Epidermal melanocyte (primary cell): ENCODE measurements at regions not wholly inside any gene's neighbourhood (a gene's known extent, or its start where the extent isn't known, plus 50 kb on each side); places are given as distances from the start of the nearest gene placed in this dataset.
"Not testable (repeated sequence)": the region's sequence is repeated elsewhere in the genome, so short reads cannot be mapped to it uniquely, and the experiment has no call there.

Source experiments
- DNase-seq: peaks from one replicate; pipeline ENCODE4 v3.0.0; 2011; ENCODE audit warnings: low spot score; ENCODE audit not compliant: insufficient read length

DNA sequence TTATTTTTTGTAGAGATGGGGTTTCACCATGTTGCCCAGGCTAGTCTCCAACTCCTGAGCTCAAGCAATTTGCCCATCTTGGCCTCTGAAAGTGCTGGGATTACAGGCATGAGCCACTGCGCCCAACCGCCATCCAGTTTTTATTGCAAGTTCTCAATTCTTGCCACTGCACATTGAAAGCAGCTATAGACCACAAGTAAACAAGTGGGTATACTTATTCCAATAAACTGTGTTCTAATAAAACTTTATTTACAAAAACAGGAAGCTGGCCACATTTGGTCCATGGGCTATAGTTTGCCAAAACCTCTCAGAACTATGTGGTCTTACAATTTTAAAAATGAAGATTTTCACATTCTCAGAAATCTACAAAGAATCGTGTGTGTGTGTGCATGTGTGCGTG lies 313.6 kb upstream of the RASGEF1B start:
- DNase-seq: no peak

DNA sequence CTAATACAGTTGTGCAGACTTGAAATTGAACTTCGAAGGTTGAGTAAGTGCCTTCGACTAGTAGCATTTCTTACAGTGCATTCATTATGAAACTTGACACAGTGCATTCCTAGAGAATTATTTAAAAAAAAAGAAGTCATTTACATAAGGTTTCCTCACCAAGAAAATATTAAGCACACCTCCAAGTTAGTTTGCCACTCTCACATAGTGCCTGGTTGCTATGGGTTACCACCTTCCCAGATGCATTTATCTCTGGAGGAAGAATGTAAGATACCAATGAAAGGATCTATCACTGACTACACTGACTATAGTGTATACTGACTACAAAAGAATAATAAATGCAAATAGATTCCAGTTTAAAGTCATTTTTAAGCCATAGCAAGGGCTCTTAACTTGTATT lies 311.9 kb upstream of the RASGEF1B start:
- no peak for DNase-seq

GRCh38 chr4:81781799-81782198 lies 310.1 kb upstream of the RASGEF1B start:
- no peak for DNase-seq

DNA sequence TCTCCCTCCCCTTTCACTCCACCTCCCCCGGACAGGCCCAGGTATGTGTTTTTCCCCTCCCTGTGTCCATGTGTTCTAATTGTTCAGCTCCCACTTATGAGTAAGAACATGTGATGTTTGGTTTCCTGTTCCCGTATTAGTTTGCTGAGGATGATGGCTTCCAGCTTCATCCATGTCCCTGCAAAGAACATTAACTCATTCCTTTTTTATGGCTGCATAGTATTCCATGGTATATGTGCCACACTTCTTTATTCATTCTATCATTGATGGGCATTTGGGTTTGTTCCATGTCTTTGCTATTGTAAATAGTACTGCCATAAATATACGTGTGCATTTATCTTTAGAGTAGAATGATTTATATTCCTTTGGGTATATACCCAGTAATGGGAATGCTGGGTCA lies 306.0 kb upstream of the RASGEF1B start:
- DNase-seq: not testable (repeated sequence)

- DNase-seq: no peak
These were observed 305.1 kb upstream of the RASGEF1B start for GRCh38 chr4:81776794-81777193.

DNA sequence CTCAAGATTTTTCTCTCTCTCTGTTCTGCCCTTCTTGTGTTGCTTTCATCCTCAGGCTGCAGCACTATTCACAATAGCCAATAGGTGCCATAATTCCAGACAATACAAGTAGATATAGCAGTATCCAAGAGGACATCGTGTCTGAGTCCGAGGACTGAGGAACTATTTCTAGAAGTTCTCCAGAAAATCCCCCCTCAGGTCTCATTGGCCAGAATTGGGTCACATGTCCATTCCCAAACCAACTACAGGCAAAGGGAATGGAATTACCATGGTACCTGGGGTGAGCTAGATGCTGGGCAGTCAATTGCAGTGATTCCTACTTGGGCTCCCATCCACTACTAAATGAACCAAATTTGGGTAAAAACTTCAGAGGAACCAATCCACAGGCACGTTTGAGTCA lies 301.9 kb upstream of the RASGEF1B start:
- DNase-seq: no peak

DNA sequence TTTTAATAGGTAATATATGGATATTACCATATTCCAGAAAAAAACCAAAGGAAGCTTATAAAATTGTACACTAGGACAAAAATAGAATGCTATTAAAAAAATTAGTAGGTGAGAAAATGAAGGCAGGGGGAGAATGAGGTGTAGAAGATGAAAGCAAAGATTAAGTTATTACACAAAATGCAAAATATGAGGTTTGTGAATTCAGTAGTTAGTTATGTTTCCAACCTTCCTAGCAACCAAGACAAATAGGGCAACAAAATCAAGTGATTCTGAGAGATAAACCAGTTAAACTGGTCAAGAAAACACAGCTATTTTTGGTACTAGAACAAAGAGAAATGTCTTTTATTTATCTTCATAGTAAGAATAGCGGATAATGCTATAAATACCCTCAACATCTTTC lies 300.0 kb upstream of the RASGEF1B start:
- DNase-seq: no peak

- DNase-seq: no peak
These were observed 297.5 kb upstream of the RASGEF1B start for GRCh38 chr4:81769244-81769643.

GRCh38 chr4:81758574-81759264 lies 287.0 kb upstream of the RASGEF1B start:
- DNase-seq: no peak

DNA sequence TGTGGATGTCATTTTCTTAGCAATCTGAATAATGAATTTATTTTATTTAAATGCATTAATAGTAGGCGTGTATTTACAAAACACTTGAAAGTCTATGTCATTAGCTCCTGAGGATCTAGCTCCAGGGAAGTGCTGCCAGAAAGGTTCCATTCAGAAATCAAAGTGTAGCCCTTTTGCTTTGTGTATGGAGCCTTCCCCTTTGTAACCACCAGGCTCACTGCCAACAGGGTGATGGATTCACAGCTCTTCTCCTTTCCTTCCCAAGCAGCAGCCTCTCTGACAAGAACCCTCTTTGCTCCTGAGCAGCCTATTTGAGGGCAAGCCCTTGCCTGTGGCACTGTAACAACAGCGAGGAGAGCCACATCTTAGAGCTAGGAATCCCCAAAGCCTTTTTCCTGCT lies 286.0 kb upstream of the RASGEF1B start:
- DNase-seq: no peak

GRCh38 chr4:81756973-81757372 lies 285.3 kb upstream of the RASGEF1B start:
- no peak for DNase-seq

GRCh38 chr4:81756042-81756441 lies 284.3 kb upstream of the RASGEF1B start:
- no peak for DNase-seq

DNA sequence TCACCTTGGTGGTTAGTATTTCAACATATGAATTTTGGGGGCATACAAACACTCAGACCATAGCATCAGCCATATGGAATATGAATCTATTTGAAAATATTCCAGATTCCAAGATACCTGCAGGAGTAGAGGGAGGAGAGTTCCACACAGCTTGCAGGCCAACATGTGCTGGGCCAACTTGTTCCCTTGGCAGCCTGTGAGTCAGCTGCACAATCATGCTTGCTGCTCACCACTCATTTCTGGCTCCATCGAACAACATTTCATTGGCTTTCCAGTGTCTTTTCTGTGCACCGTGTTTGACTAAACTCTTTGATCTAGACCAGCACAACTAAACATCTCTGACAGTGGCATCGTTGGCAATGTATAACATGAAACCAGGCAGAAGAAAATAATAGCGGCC lies 282.5 kb upstream of the RASGEF1B start:
- DNase-seq: no peak

GRCh38 chr4:81751531-81752289 lies 280.0 kb upstream of the RASGEF1B start:
- no peak for DNase-seq

- no peak for DNase-seq
These were observed 275.7 kb upstream of the RASGEF1B start for GRCh38 chr4:81747242-81747930.

GRCh38 chr4:81746773-81747172 lies 275.1 kb upstream of the RASGEF1B start:
- no peak for DNase-seq

DNA sequence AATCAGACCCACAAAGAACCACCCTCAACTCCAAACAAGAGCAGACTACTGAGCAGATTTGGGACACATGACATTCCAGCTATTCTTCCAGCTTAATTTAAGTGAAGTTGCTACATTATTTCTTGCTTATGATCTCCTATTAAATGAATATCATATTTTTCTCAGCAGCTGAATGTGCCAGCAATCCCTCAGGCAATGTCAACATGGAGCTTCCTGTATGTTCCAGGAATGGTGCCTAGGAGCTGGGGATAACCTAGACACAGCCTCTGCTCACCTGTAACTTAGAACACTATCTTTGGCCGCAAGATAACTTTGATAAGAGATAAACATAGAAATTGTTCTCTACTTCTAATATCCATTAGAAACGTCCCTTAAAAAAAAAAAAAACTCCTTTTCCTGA lies 274.4 kb upstream of the RASGEF1B start:
- no peak for DNase-seq

DNA sequence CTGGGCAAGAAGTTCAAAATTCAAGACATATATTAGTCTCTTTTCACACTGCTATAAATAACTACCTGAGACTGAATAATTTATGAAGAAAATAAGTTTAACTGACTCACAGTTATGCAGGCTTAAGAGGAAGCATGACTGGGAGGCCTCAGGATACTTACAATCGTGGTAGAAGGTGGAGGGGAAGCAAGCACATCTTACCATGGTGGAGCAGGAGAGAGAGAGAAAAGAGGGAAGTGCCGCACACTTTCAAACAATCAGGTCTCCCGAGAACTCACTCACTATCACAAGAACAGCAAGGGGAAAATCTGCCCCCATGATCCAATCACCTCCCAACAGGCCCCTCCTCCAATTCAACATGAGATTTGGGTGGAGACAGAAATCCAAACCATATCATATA lies 273.3 kb upstream of the RASGEF1B start:
- DNase-seq: no peak

DNA sequence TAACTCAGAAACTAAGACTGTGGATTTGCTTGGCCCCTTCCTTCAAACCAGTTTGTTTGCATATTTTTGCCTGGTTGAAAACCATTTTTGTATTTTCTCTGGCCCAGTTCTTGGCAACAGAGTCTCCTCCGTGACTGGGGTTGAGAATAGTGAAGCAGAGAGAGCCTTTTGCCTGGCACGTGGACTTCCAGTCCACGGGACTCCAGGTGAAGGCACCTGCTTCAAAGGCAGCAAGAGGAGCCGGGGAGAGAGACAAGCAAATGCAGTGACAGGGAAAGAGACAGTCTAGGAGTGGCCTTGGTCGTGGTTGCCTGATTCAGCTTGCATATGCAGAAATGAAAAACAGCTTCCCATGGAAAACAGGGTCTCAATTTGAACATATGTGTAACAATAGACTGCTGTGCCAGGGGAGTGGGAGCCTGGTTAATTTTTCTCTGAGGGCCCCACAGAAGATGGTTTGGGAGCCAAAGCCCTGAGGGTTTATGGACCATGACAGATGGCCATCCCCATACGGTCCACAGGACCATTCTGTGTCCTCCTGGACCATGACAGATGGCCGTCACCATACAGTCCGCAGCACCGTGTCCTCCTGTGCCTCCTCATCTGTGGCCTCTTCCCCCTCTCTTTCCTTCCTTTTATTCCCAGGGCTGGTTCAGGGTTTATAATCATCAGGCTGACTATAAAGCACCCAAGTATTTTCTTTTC lies 272.2 kb upstream of the RASGEF1B start:
- no peak for DNase-seq

DNA sequence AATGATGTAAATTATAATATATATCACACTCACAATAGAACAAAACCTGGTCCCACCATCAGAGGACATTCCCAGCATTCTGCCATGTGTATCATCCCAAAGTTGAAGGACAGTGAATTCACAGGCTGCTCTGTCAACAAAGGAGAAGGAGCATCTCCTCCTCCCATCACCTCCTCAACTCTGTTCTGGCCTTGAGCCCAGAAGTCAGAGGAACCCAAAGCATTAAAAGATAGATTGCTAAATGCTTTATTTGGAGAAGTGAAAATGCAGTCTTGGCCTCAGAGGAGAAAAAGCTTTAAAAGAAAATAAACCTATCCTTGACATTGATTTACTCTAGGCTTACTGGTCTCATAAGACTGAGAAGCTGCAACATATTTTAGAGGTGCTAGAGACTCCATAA lies 268.8 kb upstream of the RASGEF1B start:
- DNase-seq: no peak

DNA sequence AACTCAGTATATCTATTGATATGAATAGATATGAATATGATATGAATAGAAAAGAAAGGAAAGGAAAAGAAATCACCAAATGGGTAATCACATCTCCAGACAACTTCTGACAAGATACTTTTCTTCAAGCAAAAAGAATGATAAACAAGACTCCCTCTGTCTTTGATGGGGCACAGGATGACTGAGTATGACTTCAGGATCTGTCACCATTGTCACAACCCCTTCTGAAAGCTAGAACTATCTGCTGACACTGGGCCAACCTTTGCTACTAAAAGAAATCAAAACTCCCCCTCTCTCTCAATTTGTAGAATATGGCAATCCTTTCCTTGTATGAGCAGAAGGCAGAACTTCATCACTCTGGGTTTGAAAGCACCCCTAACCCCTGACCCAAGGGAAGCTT lies 267.2 kb upstream of the RASGEF1B start:
- DNase-seq: no peak
